NB4 (cell line): ENCODE measurements at regions not wholly inside any gene's neighbourhood (a gene's known extent, or its start where the extent isn't known, plus 50 kb on each side); places are given as distances from the start of the nearest gene placed in this dataset.

ENCODE experiments used
- CTCF ChIP-seq: IDR thresholded peaks from one replicate; pipeline ENCODE4 v1.5.1; 2012; ENCODE audit warnings: low read depth, low read length
- MAX ChIP-seq: IDR thresholded peaks from 2 replicates; pipeline ENCODE4 v1.6.1; 2011; ENCODE audit warnings: low read depth, low read length
- MYC ChIP-seq: IDR thresholded peaks from 2 replicates; pipeline ENCODE4 v1.6.1; 2011; ENCODE audit warnings: low read depth, low read length
- POLR2A ChIP-seq: IDR thresholded peaks from 2 replicates; pipeline ENCODE4 v1.6.1; 2011; ENCODE audit warnings: mild to moderate bottlenecking; ENCODE audit not compliant: insufficient read length; ENCODE audit errors: extremely low read depth

GRCh38 chr1:208929575-208929974 lies 653.9 kb upstream of the CAMK1G start:
- no peak for TF ChIP-seq CTCF
- TF ChIP-seq POLR2A = no peak
- no peak for TF ChIP-seq MAX
- no peak for TF ChIP-seq MYC
